SIG-M5 treated with dmso at 0.1 percent for 504 hours (cell line): ENCODE measurements at regions not wholly inside any gene's neighbourhood (a gene's known extent, or its start where the extent isn't known, plus 50 kb on each side); places are given as distances from the start of the nearest gene placed in this dataset.
"Not testable (repeated sequence)": the region's sequence is repeated elsewhere in the genome, so short reads cannot be mapped to it uniquely, and the experiment has no call there.

Source experiments
- DNase-seq: peaks from one replicate; lab custom pipeline; 2025; ENCODE audit not compliant: unreplicated experiment; lab: John Stamatoyannopoulos, UW

GRCh38 chr16:9603316-9603715 is 511.9 kb downstream of the HAPSTR1 start:
- no peak for DNase-seq

GRCh38 chr16:9607515-9608230 is 516.2 kb downstream of the HAPSTR1 start:
- DNase-seq = no peak

GRCh38 chr16:9610727-9611126 is 519.3 kb downstream of the HAPSTR1 start:
- DNase-seq = no peak

GRCh38 chr16:9612267-9612666 is 520.8 kb downstream of the HAPSTR1 start:
- no peak for DNase-seq

GRCh38 chr16:9614389-9614788 is 522.9 kb downstream of the HAPSTR1 start:
- DNase-seq = no peak

- no peak for DNase-seq
Measured at GRCh38 chr16:9622268-9622667, 530.8 kb downstream of the HAPSTR1 start.

- DNase-seq = no peak
Measured at GRCh38 chr16:9625122-9625521, 533.7 kb downstream of the HAPSTR1 start.

- DNase-seq = no peak
Measured at GRCh38 chr16:9627427-9627826, 536.0 kb downstream of the HAPSTR1 start.

- DNase-seq = no peak
Measured at GRCh38 chr16:9630119-9630518, 538.7 kb downstream of the HAPSTR1 start.

GRCh38 chr16:9630985-9631384 is 539.5 kb downstream of the HAPSTR1 start:
- DNase-seq = no peak

- no peak for DNase-seq
Measured at GRCh38 chr16:9633844-9634243, 542.4 kb downstream of the HAPSTR1 start.

- not testable (repeated sequence) for DNase-seq
Measured at GRCh38 chr16:9635150-9635720, 543.8 kb downstream of the HAPSTR1 start.

GRCh38 chr16:9644258-9644657 is 538.0 kb downstream of the GRIN2A start:
- no peak for DNase-seq

- no peak for DNase-seq
Measured at GRCh38 chr16:9645911-9646310, 536.3 kb downstream of the GRIN2A start.

- DNase-seq = peak; percentile 2
Measured at GRCh38 chr16:9647981-9648701, 534.1 kb downstream of the GRIN2A start.

- DNase-seq = no peak
Measured at GRCh38 chr16:9650284-9650683, 531.9 kb downstream of the GRIN2A start.

- DNase-seq = no peak
Measured at GRCh38 chr16:9655051-9655450, 527.2 kb downstream of the GRIN2A start.

- DNase-seq = no peak
Measured at GRCh38 chr16:9657641-9658040, 524.6 kb downstream of the GRIN2A start.

- DNase-seq = no peak
Measured at GRCh38 chr16:9658164-9658563, 524.1 kb downstream of the GRIN2A start.

GRCh38 chr16:9658586-9658985 is 523.6 kb downstream of the GRIN2A start:
- no peak for DNase-seq

- no peak for DNase-seq
Measured at GRCh38 chr16:9660898-9661297, 521.3 kb downstream of the GRIN2A start.

GRCh38 chr16:9661336-9662017 is 520.8 kb downstream of the GRIN2A start:
- no peak for DNase-seq
